HepG2 (cell line): ENCODE measurements at regions not wholly inside any gene's neighbourhood (a gene's known extent, or its start where the extent isn't known, plus 50 kb on each side); places are given as distances from the start of the nearest gene placed in this dataset.

ENCODE experiments used
- ATAC-seq: fragments of 200-7000 bp; cut with Tn5 transposase; 3 replicates; pipeline ENCODE4 v1.9.1; 2020; ENCODE audit warnings: mild to moderate bottlenecking, moderate library complexity
- BruUV-seq: library from RNA; stranded (reverse); fragments of 400-500 nt; replicated peaks from 2 replicates; lab custom pipeline; 2021; lab: Mats Ljungman, UMichigan
- CTCF ChIA-PET: fragments of 300-600 bp; formaldehyde crosslinking; extraction: SDS; loops from one replicate; lab custom pipeline; 2021; ENCODE audit warnings: low total read pairs, inconsistent platforms, low intra/inter-chr PET ratio; lab: Yijun Ruan, JAX
- POLR2A ChIA-PET: fragments of 350-600 bp; sonication (Branson Sonifier 250); formaldehyde crosslinking; loops from one replicate; lab custom pipeline; 2020; ENCODE audit warnings: antibody characterized with exemption, inconsistent platforms; lab: Yijun Ruan, JAX
- DNase-seq: peaks from one replicate; pipeline ENCODE4 v3.0.0-alpha.2; 2015; ENCODE audit warnings: low spot score
- FAIRE-seq: peaks from 3 replicates; lab custom pipeline; 2011; peaks lifted over from hg19 to GRCh38; lab: Jason Lieb, UNC
- H2AFZ ChIP-seq: one replicate; pipeline ENCODE4 v1.6.1; 2011; ENCODE audit warnings: low read length, inconsistent platforms
- H3K27ac ChIP-seq: fragments of 300-600 bp; 3 replicates; pipeline ENCODE4 v1.8.0; 2011; ENCODE audit warnings: mixed run types, mild to moderate bottlenecking, mixed read lengths, low read length, inconsistent platforms; ENCODE audit not compliant: insufficient read depth; ENCODE audit errors: extremely low read length
- H3K27me3 ChIP-seq, 2 experiments: fragments of 200-600 bp in 1 of 2; 2 replicates in 1 of 2; 3 replicates in 1 of 2; pipeline versions ENCODE4 v1.6.0 to v1.8.0; 2011; ENCODE audit warnings: low read length in 2 of 2, mild to moderate bottlenecking in 2 of 2, moderate library complexity in 2 of 2, inconsistent platforms in 1 of 2; ENCODE audit not compliant: insufficient read depth in 2 of 2, control insufficient read depth in 1 of 2
- H3K36me3 ChIP-seq, 2 experiments: fragments of 200-600 bp in 1 of 2; replicated peaks in 1 of 2; 2 replicates in 1 of 2; 3 replicates in 1 of 2; pipeline versions ENCODE4 v1.5.1 to v1.8.0; 2011; ENCODE audit warnings: low read length in 2 of 2, inconsistent platforms in 1 of 2; ENCODE audit not compliant: insufficient read depth in 2 of 2, control insufficient read depth in 1 of 2
- H3K4me1 ChIP-seq: 2 replicates; pipeline ENCODE4 v1.5.1; 2012; ENCODE audit warnings: low read length, inconsistent platforms; ENCODE audit not compliant: insufficient read depth
- H3K4me2 ChIP-seq: 2 replicates; pipeline ENCODE4 v1.6.0; 2011; ENCODE audit warnings: low read depth, low read length, inconsistent platforms
- H3K4me3 ChIP-seq, 3 experiments: fragments of 200-600 bp in 1 of 3; sonication (generic), shearing (Covaris generic) in 1 of 3; replicated peaks in 1 of 3; 2 replicates each; pipeline ENCODE4 v1.5.1; 2011 to 2016; ENCODE audit warnings: low read length in 3 of 3, inconsistent platforms in 2 of 3, low read depth in 2 of 3, mild to moderate bottlenecking in 2 of 3, control low read depth in 1 of 3, mixed read lengths in 1 of 3; ENCODE audit not compliant: insufficient read depth in 1 of 3
- H3K79me2 ChIP-seq: one replicate; pipeline ENCODE4 v1.6.1; 2011; ENCODE audit warnings: low read length, inconsistent platforms; ENCODE audit not compliant: insufficient read depth
- H3K9ac ChIP-seq: 2 replicates; pipeline ENCODE4 v1.6.0; 2011; ENCODE audit warnings: mild to moderate bottlenecking, low read depth, low read length, inconsistent platforms; ENCODE audit not compliant: insufficient read depth
- H3K9me3 ChIP-seq: 2 replicates; pipeline ENCODE4 v1.5.1; 2012; ENCODE audit warnings: mild to moderate bottlenecking, low read length
- H4K20me1 ChIP-seq: 2 replicates; pipeline ENCODE4 v1.6.0; 2011; ENCODE audit warnings: inconsistent platforms, mild to moderate bottlenecking, low read length, moderate library complexity; ENCODE audit not compliant: insufficient read depth
- BRD4 ChIP-seq: sonication (generic); formaldehyde crosslinking; IDR thresholded peaks from 2 replicates; pipeline ENCODE4 v1.4.0; 2020; ENCODE audit warnings: missing genetic modification reagents
- CEBPB ChIP-seq: IDR thresholded peaks from 2 replicates; pipeline ENCODE4 v1.6.1; 2011; ENCODE audit warnings: low read depth, low read length, improper control_type of control experiment, borderline replicate concordance
- CHD4 ChIP-seq: fragments of 200-600 bp; sonication (generic); IDR thresholded peaks from 2 replicates; pipeline ENCODE4 v1.7.0; 2017; ENCODE audit warnings: mild to moderate bottlenecking, low read length, borderline replicate concordance
- MED8 ChIP-seq: sonication (generic); formaldehyde crosslinking; IDR thresholded peaks from 2 replicates; pipeline ENCODE4 v1.8.1; 2023; ENCODE audit warnings: mild to moderate bottlenecking, missing genetic modification reagents; ENCODE audit not compliant: insufficient replicate concordance
- RARG ChIP-seq: sonication (generic); formaldehyde crosslinking; IDR thresholded peaks from 2 replicates; pipeline ENCODE4 v1.4.0; 2020; ENCODE audit warnings: low read depth, mild to moderate bottlenecking, missing genetic modification reagents
- REPIN1 ChIP-seq: sonication (generic); formaldehyde crosslinking; IDR thresholded peaks from 2 replicates; pipeline ENCODE4 v1.8.0; 2022; ENCODE audit warnings: missing genetic modification reagents, low read depth, mild to moderate bottlenecking, borderline replicate concordance
- SIN3B ChIP-seq: fragments of 150-350 bp; IDR thresholded peaks from 2 replicates; pipeline ENCODE4 v1.6.1; 2014; ENCODE audit warnings: low read length
- THRA ChIP-seq: sonication (generic); formaldehyde crosslinking; IDR thresholded peaks from 2 replicates; pipeline ENCODE4 v1.4.0; 2020; ENCODE audit warnings: missing genetic modification reagents, borderline replicate concordance
- TSC22D2 ChIP-seq: sonication (generic); formaldehyde crosslinking; IDR thresholded peaks from 2 replicates; pipeline ENCODE4 v1.5.1; 2020; ENCODE audit warnings: missing genetic modification reagents, mild to moderate bottlenecking, borderline replicate concordance
- ZKSCAN5 ChIP-seq: sonication (generic); formaldehyde crosslinking; IDR thresholded peaks from 2 replicates; pipeline ENCODE4 v1.5.1; 2020; ENCODE audit warnings: mild to moderate bottlenecking, missing genetic modification reagents
- ZNF253 ChIP-seq: sonication (generic); formaldehyde crosslinking; IDR thresholded peaks from 2 replicates; pipeline ENCODE4 v1.8.0; 2022; ENCODE audit warnings: mild to moderate bottlenecking, missing genetic modification reagents, borderline replicate concordance
- ZNF747 ChIP-seq: sonication (generic); formaldehyde crosslinking; IDR thresholded peaks from 2 replicates; pipeline ENCODE4 v1.8.1; 2023; ENCODE audit warnings: missing genetic modification reagents, mild to moderate bottlenecking, borderline replicate concordance
- ZNF773 ChIP-seq: sonication (generic); formaldehyde crosslinking; IDR thresholded peaks from 2 replicates; pipeline ENCODE4 v1.4.0; 2020; ENCODE audit warnings: missing genetic modification reagents, borderline replicate concordance
- WGBS: methylation state at CpG from one replicate; pipeline ENCODE4 v1.1.6; 2017; ENCODE audit warnings: low lambda C conversion rate; 5-methylcytosine and 5-hydroxymethylcytosine counted together
- in situ Hi-C: cut with HindIII; loops from 2 replicates; pipeline ENCODE4 v1.10.0; 2017; ENCODE audit warnings: low pct_unique_long_range_greater_than_20kb; ENCODE audit not compliant: extremely low pct_ligation_motif_present
- intact Hi-C: fragments of 100-400 bp; cut with micrococcal nuclease; formaldehyde crosslinking; loops from one replicate; pipeline ENCODE4 v1.10.0; 2022; ENCODE audit not compliant: unreplicated experiment
- TF ChIP-seq, protein P1 (sequence below): sonication (generic); formaldehyde crosslinking; IDR thresholded peaks from one replicate; pipeline ENCODE4 v1.5.1; 2020; ENCODE audit warnings: mild to moderate bottlenecking, missing genetic modification reagents; ENCODE audit errors: not compliant biosample characterization
- TF ChIP-seq, protein P2 (sequence below): sonication (generic); formaldehyde crosslinking; IDR thresholded peaks from 2 replicates; pipeline ENCODE4 v1.4.0; 2020; ENCODE audit warnings: missing genetic modification reagents

DNA sequence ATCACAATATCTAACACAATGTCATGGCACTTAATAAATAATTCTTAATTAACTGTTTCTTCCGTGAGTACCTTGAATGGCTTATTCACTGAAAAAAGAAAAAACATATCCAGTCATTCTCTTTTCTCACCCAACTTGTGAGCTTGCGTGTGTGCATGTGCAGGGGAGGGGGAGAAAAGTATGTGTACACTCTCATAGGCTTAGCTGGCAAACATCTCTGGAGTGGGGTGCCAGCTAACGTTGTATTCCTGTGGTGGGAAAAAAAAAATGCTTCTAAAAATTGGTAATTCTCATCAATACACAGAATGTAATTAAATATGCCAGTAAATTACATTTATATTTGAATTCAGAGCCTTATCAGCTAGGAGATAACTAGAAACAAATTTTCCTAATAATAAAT lies 291.9 kb upstream of the NOX3 start:
- Histone ChIP-seq H4K20me1 (no peaks in the 10 kb centered on the region), H3K27me3 (no peaks in the 10 kb centered on the region; a peak in 1 of 5 replicates), H3K9me3 (no peaks in the 10 kb centered on the region), H3K4me3 (no peak overlapping the region), H3K9ac (no peak overlapping the region), H3K79me2 (no peaks in the 10 kb centered on the region), H3K27ac (no peak overlapping the region), H3K4me1 (no peaks in the 10 kb centered on the region), H3K36me3 (no peaks in the 10 kb centered on the region), H3K4me2 (no peak overlapping the region), H2AFZ (no peak overlapping the region)
- 5% methylated on average over 3 of the region's 3 CpGs for WGBS
- no peak for FAIRE-seq
- ChIA-PET POLR2A (no interaction called here), CTCF (no interaction called here)
- BruUV-seq: no TSS peak
- in situ Hi-C loops (no loop called here), intact Hi-C loops (no loop called here)
- no peak for DNase-seq
- ATAC-seq: no peak
- TF ChIP-seq, protein P1, sequence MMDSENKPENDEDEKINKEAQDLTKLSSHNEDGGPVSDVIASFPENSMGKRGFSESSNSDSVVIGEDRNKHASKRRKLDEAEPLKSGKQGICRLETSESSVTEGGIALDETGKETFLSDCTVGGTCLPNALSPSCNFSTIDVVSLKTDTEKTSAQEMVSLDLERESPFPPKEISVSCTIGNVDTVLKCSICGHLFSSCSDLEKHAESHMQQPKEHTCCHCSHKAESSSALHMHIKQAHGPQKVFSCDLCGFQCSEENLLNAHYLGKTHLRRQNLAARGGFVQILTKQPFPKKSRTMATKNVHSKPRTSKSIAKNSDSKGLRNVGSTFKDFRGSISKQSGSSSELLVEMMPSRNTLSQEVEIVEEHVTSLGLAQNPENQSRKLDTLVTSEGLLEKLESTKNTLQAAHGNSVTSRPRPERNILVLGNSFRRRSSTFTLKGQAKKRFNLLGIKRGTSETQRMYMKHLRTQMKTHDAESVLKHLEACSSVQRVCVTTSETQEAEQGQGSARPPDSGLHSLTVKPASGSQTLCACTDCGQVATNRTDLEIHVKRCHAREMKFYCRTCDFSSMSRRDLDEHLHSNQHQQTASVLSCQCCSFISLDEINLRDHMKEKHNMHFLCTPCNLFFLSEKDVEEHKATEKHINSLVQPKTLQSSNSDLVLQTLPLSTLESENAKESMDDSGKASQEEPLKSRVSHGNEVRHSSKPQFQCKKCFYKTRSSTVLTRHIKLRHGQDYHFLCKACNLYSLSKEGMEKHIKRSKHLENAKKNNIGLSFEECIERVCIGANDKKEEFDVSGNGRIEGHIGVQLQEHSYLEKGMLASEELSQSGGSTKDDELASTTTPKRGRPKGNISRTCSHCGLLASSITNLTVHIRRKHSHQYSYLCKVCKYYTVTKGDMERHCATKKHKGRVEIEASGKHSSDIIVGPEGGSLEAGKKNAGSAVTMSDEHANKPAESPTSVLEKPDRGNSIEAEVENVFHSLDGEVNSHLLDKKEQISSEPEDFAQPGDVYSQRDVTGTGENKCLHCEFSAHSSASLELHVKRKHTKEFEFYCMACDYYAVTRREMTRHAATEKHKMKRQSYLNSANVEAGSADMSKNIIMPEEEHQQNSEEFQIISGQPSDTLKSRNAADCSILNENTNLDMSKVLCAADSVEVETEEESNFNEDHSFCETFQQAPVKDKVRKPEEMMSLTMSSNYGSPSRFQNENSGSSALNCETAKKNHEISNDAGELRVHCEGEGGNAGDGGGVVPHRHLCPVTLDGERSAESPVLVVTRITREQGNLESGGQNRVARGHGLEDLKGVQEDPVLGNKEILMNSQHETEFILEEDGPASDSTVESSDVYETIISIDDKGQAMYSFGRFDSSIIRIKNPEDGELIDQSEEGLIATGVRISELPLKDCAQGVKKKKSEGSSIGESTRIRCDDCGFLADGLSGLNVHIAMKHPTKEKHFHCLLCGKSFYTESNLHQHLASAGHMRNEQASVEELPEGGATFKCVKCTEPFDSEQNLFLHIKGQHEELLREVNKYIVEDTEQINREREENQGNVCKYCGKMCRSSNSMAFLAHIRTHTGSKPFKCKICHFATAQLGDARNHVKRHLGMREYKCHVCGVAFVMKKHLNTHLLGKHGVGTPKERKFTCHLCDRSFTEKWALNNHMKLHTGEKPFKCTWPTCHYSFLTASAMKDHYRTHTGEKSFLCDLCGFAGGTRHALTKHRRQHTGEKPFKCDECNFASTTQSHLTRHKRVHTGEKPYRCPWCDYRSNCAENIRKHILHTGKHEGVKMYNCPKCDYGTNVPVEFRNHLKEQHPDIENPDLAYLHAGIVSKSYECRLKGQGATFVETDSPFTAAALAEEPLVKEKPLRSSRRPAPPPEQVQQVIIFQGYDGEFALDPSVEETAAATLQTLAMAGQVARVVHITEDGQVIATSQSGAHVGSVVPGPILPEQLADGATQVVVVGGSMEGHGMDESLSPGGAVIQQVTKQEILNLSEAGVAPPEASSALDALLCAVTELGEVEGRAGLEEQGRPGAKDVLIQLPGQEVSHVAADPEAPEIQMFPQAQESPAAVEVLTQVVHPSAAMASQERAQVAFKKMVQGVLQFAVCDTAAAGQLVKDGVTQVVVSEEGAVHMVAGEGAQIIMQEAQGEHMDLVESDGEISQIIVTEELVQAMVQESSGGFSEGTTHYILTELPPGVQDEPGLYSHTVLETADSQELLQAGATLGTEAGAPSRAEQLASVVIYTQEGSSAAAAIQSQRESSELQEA (CRISPR knock-in tag): no peak
- no peak for TF ChIP-seq TSC22D2 (CRISPR knock-in tag)
- no peak for TF ChIP-seq ZNF773 (CRISPR knock-in tag)
- TF ChIP-seq SIN3B: no peak
- no peak for TF ChIP-seq RARG (CRISPR knock-in tag)
- no peak for TF ChIP-seq CHD4
- TF ChIP-seq ZNF253: no peak
- TF ChIP-seq THRA (CRISPR knock-in tag): no peak
- no peak for TF ChIP-seq CEBPB
- no peak for TF ChIP-seq ZNF747 (CRISPR knock-in tag)
- TF ChIP-seq, protein P2, sequence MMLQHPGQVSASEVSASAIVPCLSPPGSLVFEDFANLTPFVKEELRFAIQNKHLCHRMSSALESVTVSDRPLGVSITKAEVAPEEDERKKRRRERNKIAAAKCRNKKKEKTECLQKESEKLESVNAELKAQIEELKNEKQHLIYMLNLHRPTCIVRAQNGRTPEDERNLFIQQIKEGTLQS (CRISPR knock-in tag): no peak
- TF ChIP-seq MED8 (CRISPR knock-in tag): no peak
- TF ChIP-seq BRD4 (CRISPR knock-in tag): no peak
- TF ChIP-seq ZKSCAN5 (CRISPR knock-in tag): no peak
- TF ChIP-seq REPIN1 (CRISPR knock-in tag): no peak
